ENCODE measurements at regions not wholly inside any gene's neighbourhood (a gene's known extent, or its start where the extent isn't known, plus 50 kb on each side); places are given as distances from the start of the nearest gene placed in this dataset.
"Not testable (repeated sequence)": the region's sequence is repeated elsewhere in the genome, so short reads cannot be mapped to it uniquely, and the experiment has no call there.

DNA sequence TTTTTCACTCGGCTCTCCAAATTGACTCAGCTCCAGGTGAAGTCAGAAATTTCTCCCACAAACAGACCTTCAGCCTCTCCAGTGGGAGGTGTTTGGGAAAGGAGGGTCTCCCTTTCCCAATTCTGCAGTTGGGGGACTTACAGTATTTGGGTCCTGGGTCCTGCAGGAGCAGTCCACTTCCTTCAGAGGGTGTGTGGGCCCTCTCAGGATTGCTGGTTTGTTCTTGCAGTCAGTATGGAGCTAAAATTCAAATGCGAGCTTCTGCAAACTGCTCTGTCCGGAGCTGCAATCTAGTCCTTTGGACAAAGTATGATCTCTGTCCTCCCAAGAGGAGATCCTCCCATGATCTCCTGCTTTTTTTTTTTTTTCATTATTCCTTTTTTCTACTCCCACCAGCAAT lies 87.9 kb upstream of the MSTN start:
- DNase-seq, result no peak

- DNase-seq, result no peak
Observed at GRCh38 chr2:190149908-190150307, 87.4 kb upstream of the MSTN start.

DNA sequence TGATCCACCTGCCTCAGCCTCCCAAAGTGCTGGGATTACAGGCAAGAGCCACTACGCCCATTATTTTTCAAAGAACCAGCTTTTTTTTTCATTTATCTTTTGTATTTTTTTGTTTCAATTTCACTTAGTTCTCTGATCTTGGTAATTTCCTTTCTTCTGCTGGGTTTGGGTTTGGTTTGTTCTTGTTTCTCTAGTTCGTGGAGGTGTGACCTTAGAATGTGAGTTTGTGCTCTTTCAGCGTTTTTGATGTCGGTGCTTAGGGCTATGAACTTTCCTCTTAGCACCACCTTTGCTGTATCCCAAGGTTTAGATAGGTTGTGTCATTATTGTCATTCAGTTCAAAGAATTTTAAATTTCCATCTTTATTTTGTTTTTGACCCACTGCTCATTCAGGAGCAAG lies 86.7 kb upstream of the MSTN start:
- DNase-seq, result no peak

DNA sequence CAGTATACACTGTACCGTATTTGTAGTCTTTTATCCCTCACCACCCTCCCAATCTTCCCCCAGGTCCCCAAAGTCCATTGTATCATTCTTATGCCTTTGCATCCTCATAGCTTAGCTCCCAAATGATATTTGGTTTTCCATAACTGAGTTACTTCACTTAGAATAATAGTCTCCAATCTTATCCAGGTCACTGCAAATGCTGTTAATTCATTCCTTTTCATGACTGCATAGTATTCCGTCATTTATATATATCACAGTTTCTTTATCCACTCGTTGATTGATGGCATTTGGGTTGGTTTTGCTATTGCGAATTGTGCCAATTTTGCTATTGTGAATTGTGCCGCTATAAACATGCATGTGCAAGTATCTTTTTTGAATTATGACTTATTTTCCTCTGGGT lies 83.6 kb upstream of the MSTN start:
- not testable (repeated sequence) for DNase-seq

DNA sequence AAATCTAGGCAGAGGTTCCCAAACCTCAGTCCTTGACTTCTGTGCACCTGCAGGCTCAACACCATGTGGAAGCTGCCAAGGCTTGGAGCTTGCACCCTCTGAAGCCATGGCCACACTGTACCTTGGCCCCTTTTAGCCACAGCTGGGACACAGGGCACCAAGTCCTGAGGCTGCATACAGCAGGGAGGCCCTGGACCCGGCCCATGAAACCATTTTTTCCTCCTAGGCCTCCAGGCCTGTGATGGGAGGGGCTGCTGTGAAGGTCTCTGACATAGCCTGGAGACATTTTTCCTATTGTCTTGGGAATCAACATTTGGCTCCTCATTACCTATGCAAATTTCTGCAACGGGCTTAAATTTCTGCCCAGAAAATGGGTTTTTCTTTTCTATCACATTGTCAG lies 77.9 kb upstream of the MSTN start:
- DNase-seq, result not testable (repeated sequence)

DNA sequence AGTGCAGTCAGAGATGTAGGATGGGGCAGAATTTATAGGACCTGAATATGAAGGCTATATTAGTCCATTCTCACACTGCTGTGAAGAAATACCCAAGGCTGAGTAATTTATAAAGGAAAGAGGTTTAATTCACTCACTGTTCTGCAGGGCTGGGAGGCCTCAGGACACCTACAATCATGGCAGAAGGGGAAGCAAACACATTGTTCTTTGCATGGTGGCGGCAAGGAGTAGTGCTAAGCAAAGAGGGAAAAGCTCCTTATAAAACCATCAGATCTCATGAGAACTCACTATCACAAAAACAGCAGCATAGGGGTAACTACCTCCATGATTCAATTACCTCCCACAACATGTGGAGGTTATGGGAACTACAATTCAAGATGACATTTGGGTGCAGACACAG lies 76.8 kb upstream of the MSTN start:
- DNase-seq, result no peak

DNA sequence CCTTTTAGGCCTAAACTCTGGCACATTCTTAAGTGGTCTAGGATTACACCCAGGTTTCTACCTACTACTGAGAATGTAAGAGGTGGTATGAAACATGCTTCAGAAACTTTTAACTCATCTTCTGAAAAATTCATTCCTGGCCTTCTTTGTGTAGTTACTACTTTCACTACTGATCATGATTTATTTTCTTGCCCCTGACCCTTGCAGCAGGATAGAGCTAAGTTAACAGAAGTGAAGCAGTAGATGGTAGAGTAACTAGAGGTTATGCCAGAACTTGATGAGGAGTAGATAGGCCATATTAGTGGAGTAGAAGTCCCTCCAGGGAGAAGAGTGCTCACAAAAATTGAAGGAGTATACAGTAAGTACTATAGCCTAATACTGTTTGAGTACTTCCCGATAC lies 75.5 kb upstream of the MSTN start:
- no peak for DNase-seq

- DNase-seq, result no peak
Observed at GRCh38 chr2:190137561-190137960, 75.0 kb upstream of the MSTN start.

- DNase-seq, result no peak
Observed at GRCh38 chr2:190136825-190137224, 74.3 kb upstream of the MSTN start.

- no peak for DNase-seq
Observed at GRCh38 chr2:190136259-190136658, 73.7 kb upstream of the MSTN start.

GRCh38 chr2:190129421-190130199 lies 67.1 kb upstream of the MSTN start:
- DNase-seq, result no peak

- no peak for DNase-seq
Observed at GRCh38 chr2:190127651-190128050, 65.1 kb upstream of the MSTN start.

- DNase-seq, result no peak
Observed at GRCh38 chr2:190126798-190127197, 64.3 kb upstream of the MSTN start.

DNA sequence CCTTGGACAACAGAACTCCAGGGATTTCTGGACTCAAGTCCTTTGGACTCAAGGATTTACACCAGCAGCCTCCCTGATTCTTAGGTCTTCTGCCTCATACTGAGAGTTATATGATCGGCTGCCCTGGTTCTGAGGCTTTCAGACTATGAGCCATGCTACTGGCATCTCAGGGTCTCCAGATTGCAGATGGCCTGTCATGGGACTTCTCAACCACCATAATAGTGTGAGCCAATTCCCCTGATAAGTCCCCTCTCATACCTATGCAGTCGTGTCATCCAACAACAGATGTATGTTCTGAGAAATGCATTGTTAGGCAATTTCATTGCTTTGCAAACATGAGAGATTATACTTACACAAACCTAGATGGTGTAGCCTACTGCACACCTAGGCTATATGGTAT lies 61.4 kb upstream of the MSTN start:
- no peak for DNase-seq

- no peak for DNase-seq
Observed at GRCh38 chr2:190121971-190122370, 59.4 kb upstream of the MSTN start.

- no peak for DNase-seq
Observed at GRCh38 chr2:190121305-190121704, 58.8 kb upstream of the MSTN start.

- no peak for DNase-seq
Observed at GRCh38 chr2:190119923-190120590, 57.5 kb upstream of the MSTN start.

DNA sequence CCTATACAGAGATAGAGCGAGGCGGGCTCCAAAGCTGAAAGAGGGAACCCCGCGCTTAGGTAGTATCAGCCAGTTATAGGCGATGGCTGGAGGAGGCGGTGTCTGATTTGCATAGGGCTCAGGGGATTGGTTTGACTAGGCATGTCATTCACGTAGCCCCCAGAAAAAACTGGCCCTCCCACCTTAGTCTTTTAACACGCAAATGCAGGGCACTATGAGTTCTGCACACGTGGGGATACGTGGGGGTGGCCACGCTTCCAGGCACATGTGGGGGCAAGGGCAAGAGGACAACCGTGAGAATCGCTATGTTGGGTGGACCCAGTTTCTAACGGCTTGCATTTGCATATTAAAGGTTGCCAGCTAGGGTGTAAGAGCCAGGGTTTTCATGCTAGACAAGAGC lies 56.7 kb upstream of the MSTN start:
- peak in 1 of 2 donors; percentile 8 for DNase-seq

- no peak for DNase-seq
Observed at GRCh38 chr2:190117305-190117704, 54.8 kb upstream of the MSTN start.

GRCh38 chr2:190113000-190113399 lies 50.5 kb upstream of the MSTN start:
- no peak for DNase-seq
